H1 (cell line): ENCODE measurements at regions not wholly inside any gene's neighbourhood (a gene's known extent, or its start where the extent isn't known, plus 50 kb on each side); places are given as distances from the start of the nearest gene placed in this dataset.

Experiments used
- BCL11A ChIP-seq, 2 experiments: IDR thresholded peaks; one replicate each; pipeline ENCODE4 v1.6.1; 2011; ENCODE audit warnings: low read depth in 2 of 2, low read length in 2 of 2, mild to moderate bottlenecking in 2 of 2
- EZH2 ChIP-seq: fragments of 200-600 bp; sonication (generic); IDR thresholded peaks from 2 replicates; pipeline ENCODE4 v1.7.1; 2012; ENCODE audit warnings: low read depth, mild to moderate bottlenecking, moderate library complexity, low read length, inconsistent platforms; ENCODE audit not compliant: severe bottlenecking
- GTF2F1 ChIP-seq: IDR thresholded peaks from 2 replicates; pipeline ENCODE4 v1.6.1; 2012; ENCODE audit warnings: low read depth, low read length, improper control_type of control experiment, borderline replicate concordance
- PHF8 ChIP-seq: fragments of 200-600 bp; sonication (generic); conservative IDR thresholded peaks from 2 replicates; pipeline ENCODE4 v1.7.1; 2012; ENCODE audit warnings: low read depth, mild to moderate bottlenecking, inconsistent platforms, low read length, moderate library complexity
- POLR2A ChIP-seq, 2 experiments: IDR thresholded peaks; 1 replicate in 1 of 2; 2 replicates in 1 of 2; pipeline ENCODE4 v1.6.1; 2011; ENCODE audit warnings: low read depth in 2 of 2, low read length in 2 of 2, mild to moderate bottlenecking in 2 of 2; ENCODE audit errors: control extremely low read depth in 1 of 2
- POLR2AphosphoS5 ChIP-seq: IDR thresholded peaks from 2 replicates; pipeline ENCODE4 v1.6.1; 2011; ENCODE audit warnings: low read depth, low read length

GRCh38 chr4:108247387-108248049 lies 78.8 kb upstream of the LEF1 start (continued):
- TF ChIP-seq POLR2AphosphoS5 (no peak), GTF2F1 (no peak), POLR2A (IDR thresholded peaks at IDR 0.05; ENCODE audit: control extremely low read depth in 1 of 2, low read depth in 2 of 2, low read length in 2 of 2) (no peak), EZH2 (no peak), BCL11A (IDR thresholded peaks at IDR 0.05; ENCODE audit: low read depth in 2 of 2, low read length in 2 of 2) (no peak), PHF8 (no peak)
